ENCODE measurements at regions not wholly inside any gene's neighbourhood (a gene's known extent, or its start where the extent isn't known, plus 50 kb on each side); places are given as distances from the start of the nearest gene placed in this dataset.
A peak's percentile ranks its signal among the peaks of the same experiment; 100 is the strongest.
"Not testable (repeated sequence)": the region's sequence is repeated elsewhere in the genome, so short reads cannot be mapped to it uniquely, and the experiment has no call there.

DNA sequence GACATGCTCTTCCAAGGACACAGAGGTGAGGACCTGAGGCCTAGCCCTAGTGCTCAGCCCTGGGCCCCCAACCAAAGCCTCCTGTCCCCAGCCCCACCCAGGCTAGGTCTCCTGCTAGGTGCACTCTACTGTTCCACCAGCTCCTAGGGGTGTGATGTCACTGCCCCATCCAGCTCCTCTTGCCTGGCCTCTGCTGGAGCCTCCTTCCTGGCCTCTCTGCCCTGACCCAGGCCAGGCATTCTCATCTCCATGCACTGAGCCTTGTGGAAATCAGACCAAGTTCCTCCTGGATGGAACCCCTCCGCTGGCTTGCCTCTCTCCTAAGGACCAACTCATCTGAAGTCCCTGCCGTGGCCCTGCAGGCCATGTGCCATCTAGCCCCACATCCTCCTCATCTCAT is 156.8 kb downstream of the INHBB start:
- peak; percentile 18 for DNase-seq

DNA sequence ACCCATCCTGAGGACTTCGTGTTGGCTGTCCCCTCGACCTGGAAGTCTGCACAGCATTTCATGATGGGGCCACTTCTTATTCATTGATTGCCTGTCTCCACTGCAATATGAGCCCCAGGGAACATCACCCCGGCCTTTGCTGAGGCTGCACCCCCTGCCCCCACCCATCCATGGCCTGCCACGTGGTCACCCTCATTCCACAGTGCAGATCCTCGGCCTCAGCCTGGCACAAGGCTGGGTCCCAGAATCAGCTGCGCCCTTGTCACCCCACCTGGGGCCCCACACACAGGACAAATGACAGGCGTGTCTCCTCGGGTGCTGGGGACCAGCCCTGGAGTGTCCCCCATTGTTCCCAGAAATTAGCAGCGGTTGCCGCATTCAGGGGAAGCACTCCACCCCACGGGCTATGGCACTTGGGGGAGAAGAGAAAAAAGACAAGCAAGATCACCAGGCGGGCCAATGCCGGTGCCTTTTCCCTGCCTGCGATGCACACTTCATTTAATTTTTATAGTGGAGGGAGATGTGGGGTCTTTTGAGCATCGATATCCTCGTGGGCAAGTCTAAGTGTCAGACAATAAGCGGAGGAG is 157.4 kb downstream of the INHBB start:
- DNase-seq: no peak

GRCh38 chr2:120503793-120504571 is 158.0 kb downstream of the INHBB start:
- DNase-seq: peak; percentile 81

GRCh38 chr2:120504936-120505705 is 159.2 kb downstream of the INHBB start:
- DNase-seq: no peak

DNA sequence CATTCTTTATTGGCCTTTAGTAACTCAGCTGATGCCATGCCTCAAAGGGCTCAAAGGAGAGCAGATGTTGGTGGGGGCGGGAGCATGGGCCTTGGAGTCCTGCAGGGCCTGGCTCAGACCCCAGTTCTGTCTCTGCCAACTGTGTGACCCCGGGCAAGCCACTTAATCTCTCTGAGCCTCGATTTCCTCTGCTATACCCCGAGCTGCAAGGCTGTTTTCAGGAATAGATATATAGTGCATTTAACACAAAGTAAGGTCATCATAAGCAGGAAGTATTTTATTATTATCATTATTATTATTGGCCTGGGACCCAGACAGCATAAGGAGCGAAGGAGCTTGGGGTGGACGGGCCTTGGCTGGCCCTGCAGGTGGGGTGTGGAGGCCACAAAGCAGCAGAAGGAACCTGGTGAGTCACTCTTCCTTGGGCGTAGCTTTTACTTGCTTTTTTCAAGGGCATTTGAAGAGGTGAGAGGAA is 162.7 kb downstream of the INHBB start:
- DNase-seq: no peak

- no peak for DNase-seq
Observed at GRCh38 chr2:120509213-120509815, 163.4 kb downstream of the INHBB start.

DNA sequence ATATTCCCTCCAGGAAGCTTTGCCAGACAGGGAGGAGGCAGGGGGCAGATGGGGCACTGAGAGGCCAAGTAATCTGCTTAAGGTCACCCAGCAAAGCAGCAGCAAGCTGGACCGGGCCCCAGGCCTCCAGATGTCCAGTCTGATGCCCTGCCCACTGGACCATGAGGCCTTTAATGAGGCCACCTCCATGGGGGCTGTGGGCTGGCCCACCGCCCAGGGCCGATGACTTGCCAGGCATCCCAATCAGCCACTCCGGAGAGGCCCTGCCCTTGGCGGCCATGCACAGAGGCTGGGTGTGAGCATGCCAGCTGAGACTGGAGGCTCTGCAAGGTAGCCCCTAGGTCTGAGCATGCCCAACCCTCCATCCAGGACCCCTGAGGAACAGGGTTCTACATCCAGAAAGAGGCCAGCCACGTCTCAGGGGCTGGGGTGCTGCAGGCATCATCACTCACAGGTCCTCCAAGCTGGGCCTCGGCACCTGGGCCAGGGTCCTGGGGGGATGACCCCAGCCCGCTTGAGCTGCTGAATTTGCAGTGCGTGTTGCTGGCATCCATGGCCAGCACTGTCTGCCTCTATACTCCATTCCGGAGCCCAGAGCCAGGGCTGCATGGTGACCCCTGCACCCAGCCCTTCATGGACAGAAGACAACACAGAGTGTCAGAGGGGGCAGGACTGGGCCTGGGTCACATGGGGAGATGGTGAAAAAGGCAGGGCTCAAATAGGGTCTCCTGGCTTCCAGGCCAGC is 164.2 kb downstream of the INHBB start:
- no peak for DNase-seq

GRCh38 chr2:120510751-120511395 is 164.9 kb downstream of the INHBB start:
- no peak for DNase-seq

- DNase-seq: no peak
Observed at GRCh38 chr2:120511536-120511935, 165.6 kb downstream of the INHBB start.

GRCh38 chr2:120511947-120512710 is 166.2 kb downstream of the INHBB start:
- DNase-seq: no peak

- DNase-seq: peak; percentile 38
Observed at GRCh38 chr2:120513776-120514357, 167.9 kb downstream of the INHBB start.

DNA sequence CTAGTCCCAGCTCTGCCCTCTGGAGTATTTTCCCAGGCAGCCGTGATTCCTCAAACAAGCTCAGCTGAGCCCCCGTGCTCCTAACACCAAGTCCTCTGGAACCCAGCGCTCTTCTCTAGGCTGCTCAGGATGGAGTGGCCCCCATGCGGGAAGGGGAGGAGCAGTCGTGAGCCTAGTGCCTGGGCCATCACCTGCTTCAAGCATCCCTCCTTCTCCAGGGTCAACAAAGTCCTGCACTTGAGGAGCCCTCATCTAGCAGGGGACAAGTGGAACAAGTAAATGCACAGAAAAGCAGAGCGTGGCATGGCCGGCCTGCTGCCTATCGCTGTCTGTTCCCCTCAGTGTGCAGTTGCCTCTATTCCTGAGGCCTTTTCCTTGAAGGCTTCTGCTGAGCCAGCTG is 168.6 kb downstream of the INHBB start:
- peak; percentile 36 for DNase-seq

- not testable (repeated sequence) for DNase-seq
Observed at GRCh38 chr2:120515066-120515758, 169.3 kb downstream of the INHBB start.

- DNase-seq: no peak
Observed at GRCh38 chr2:120515759-120516678, 170.1 kb downstream of the INHBB start.

- DNase-seq: no peak
Observed at GRCh38 chr2:120516679-120517314, 170.9 kb downstream of the INHBB start.

GRCh38 chr2:120517751-120518469 is 172.0 kb downstream of the INHBB start:
- peak; percentile 27 for DNase-seq

GRCh38 chr2:120518819-120519218 is 172.9 kb downstream of the INHBB start:
- no peak for DNase-seq

DNA sequence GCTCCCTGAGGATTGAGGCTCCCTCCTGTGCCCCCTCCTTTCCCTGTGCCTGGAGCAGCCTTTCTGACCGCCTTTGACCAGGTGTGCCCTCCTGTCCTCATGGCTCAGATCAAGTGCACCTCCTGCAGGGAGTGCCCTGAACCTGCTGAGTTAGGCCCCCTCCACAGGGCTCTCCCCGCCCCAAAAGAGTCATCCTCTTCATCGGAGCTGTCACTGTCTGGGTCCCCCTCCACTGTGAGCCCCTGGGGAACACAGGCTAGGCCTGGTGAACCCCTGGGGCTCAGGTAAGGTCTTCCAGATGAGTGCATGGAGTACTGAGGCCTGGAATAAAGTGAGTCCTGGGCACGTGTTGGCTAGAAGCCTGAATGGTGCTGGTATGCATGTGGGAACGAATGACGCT is 173.5 kb downstream of the INHBB start:
- DNase-seq: no peak

Measured in DMS53 (cell line).